ENCODE measurements at regions not wholly inside any gene's neighbourhood (a gene's known extent, or its start where the extent isn't known, plus 50 kb on each side); places are given as distances from the start of the nearest gene placed in this dataset.

GRCh38 chr1:99152132-99152531, 112.2 kb upstream of the PLPPR4 start:
- Histone ChIP-seq H3K27me3 (ENCODE audit: insufficient read depth, low read depth) (no peaks in the 10 kb centered on the region), H3K4me3 (IDR thresholded peaks at IDR 0.05; ENCODE audit: insufficient read depth, low read depth, low read length) (no peak overlapping the region), H3K4me2 (no peak overlapping the region), H2AFZ (ENCODE audit: low read depth) (no peak overlapping the region), H3K79me2 (ENCODE audit: insufficient read depth, low read depth) (no peaks in the 10 kb centered on the region), H3K4me1 (ENCODE audit: low read depth, poor library complexity, severe bottlenecking) (no peaks in the 10 kb centered on the region), H4K20me1 (ENCODE audit: insufficient read depth) (no peaks in the 10 kb centered on the region), H3K27ac (no peak overlapping the region), H3K9ac (no peak overlapping the region), H3K36me3 (ENCODE audit: insufficient read depth) (no peaks in the 10 kb centered on the region)
- TF ChIP-seq, protein P1, sequence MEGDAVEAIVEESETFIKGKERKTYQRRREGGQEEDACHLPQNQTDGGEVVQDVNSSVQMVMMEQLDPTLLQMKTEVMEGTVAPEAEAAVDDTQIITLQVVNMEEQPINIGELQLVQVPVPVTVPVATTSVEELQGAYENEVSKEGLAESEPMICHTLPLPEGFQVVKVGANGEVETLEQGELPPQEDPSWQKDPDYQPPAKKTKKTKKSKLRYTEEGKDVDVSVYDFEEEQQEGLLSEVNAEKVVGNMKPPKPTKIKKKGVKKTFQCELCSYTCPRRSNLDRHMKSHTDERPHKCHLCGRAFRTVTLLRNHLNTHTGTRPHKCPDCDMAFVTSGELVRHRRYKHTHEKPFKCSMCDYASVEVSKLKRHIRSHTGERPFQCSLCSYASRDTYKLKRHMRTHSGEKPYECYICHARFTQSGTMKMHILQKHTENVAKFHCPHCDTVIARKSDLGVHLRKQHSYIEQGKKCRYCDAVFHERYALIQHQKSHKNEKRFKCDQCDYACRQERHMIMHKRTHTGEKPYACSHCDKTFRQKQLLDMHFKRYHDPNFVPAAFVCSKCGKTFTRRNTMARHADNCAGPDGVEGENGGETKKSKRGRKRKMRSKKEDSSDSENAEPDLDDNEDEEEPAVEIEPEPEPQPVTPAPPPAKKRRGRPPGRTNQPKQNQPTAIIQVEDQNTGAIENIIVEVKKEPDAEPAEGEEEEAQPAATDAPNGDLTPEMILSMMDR (conservative IDR thresholded peaks at IDR 0.05; ENCODE audit: low read depth, low read length), result no peak

DNA sequence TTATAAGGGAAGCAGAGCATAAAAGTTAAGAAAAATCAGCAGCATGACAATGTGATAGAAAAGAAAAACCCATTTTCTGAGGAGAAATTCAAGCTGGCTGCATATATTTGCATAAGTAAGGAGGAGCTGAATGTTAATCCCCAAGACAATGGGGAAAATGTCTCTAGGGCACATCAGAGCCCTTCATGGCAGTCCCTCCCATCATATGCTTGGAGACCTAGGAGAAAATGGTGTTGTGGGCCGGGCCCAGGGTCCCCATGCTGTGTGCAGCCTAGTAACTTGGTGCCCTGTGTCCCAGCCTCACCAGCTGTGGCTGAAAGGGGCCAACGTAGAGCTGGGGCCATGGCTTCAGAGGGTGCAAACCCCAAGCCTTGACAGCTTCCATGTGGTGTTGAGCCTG, 100.6 kb upstream of the PLPPR4 start:
- Histone ChIP-seq H4K20me1 (ENCODE audit: insufficient read depth) (no peaks in the 10 kb centered on the region), H3K36me3 (ENCODE audit: insufficient read depth) (no peaks in the 10 kb centered on the region), H3K79me2 (ENCODE audit: insufficient read depth, low read depth) (no peaks in the 10 kb centered on the region), H2AFZ (ENCODE audit: low read depth) (no peak overlapping the region), H3K9ac (no peak overlapping the region), H3K4me1 (ENCODE audit: low read depth, poor library complexity, severe bottlenecking) (no peaks in the 10 kb centered on the region), H3K27ac (no peak overlapping the region), H3K4me2 (no peak overlapping the region), H3K27me3 (ENCODE audit: insufficient read depth, low read depth) (no peaks in the 10 kb centered on the region), H3K4me3 (IDR thresholded peaks at IDR 0.05; ENCODE audit: insufficient read depth, low read depth, low read length) (no peak overlapping the region)
- TF ChIP-seq, protein P1 (conservative IDR thresholded peaks at IDR 0.05; ENCODE audit: low read depth, low read length), result no peak

DNA sequence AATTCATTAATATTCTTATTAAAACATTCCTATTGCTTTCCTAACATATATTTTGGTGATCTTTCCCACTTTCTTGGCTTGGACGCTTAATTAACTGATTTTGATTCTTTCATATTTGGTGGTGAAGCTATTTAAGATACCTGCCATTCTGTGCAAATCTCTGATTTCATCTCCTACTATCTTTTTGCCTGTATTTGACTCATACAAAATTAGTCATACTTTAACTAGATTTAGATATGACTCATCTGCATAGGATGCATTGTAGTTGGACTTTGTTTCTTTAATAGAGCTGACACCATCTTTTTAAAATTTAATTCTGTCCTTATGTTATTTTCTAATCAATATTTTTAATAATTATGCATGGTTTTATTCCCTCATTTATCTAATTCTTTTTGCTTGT, 93.8 kb upstream of the PLPPR4 start:
- TF ChIP-seq, protein P1 (conservative IDR thresholded peaks at IDR 0.05; ENCODE audit: low read depth, low read length), result no peak
- Histone ChIP-seq H3K9ac (no peak overlapping the region), H4K20me1 (ENCODE audit: insufficient read depth) (no peaks in the 10 kb centered on the region), H3K27me3 (ENCODE audit: insufficient read depth, low read depth) (no peaks in the 10 kb centered on the region), H3K79me2 (ENCODE audit: insufficient read depth, low read depth) (no peaks in the 10 kb centered on the region), H3K4me2 (no peak overlapping the region), H3K27ac (no peak overlapping the region), H3K4me3 (IDR thresholded peaks at IDR 0.05; ENCODE audit: insufficient read depth, low read depth, low read length) (no peak overlapping the region), H3K36me3 (ENCODE audit: insufficient read depth) (no peaks in the 10 kb centered on the region), H2AFZ (ENCODE audit: low read depth) (no peak overlapping the region), H3K4me1 (ENCODE audit: low read depth, poor library complexity, severe bottlenecking) (no peaks in the 10 kb centered on the region)

GRCh38 chr1:99171184-99171813, 93.0 kb upstream of the PLPPR4 start:
- Histone ChIP-seq H3K27me3 (ENCODE audit: insufficient read depth, low read depth) (no peaks in the 10 kb centered on the region), H3K79me2 (ENCODE audit: insufficient read depth, low read depth) (no peaks in the 10 kb centered on the region), H3K4me2 (no peak overlapping the region), H4K20me1 (ENCODE audit: insufficient read depth) (no peaks in the 10 kb centered on the region), H3K36me3 (ENCODE audit: insufficient read depth) (no peaks in the 10 kb centered on the region), H3K4me3 (IDR thresholded peaks at IDR 0.05; ENCODE audit: insufficient read depth, low read depth, low read length) (no peak overlapping the region), H3K27ac (no peak overlapping the region), H2AFZ (ENCODE audit: low read depth) (no peak overlapping the region), H3K9ac (no peak overlapping the region), H3K4me1 (ENCODE audit: low read depth, poor library complexity, severe bottlenecking) (no peaks in the 10 kb centered on the region)
- TF ChIP-seq, protein P1 (conservative IDR thresholded peaks at IDR 0.05; ENCODE audit: low read depth, low read length), result no peak
